CD14-positive monocyte (primary cell): ENCODE measurements at regions not wholly inside any gene's neighbourhood (a gene's known extent, or its start where the extent isn't known, plus 50 kb on each side); places are given as distances from the start of the nearest gene placed in this dataset.
A peak's percentile ranks its signal among the peaks of the same experiment; 100 is the strongest.

Experiments used
- DNase-seq, 3 donors: peaks; one replicate each; pipeline ENCODE4 v3.0.0-alpha.2; 2011 to 2022
- H2AFZ ChIP-seq: 2 replicates; pipeline ENCODE4 v1.6.0; 2012; ENCODE audit warnings: mild to moderate bottlenecking, low read depth, low read length, inconsistent platforms; ENCODE audit not compliant: insufficient read depth, poor library complexity, severe bottlenecking
- H3K27ac ChIP-seq, 2 donors: 1 replicate in 1 of 2; 2 replicates in 1 of 2; pipeline ENCODE4 v1.5.1; 2012 to 2013; ENCODE audit warnings: low read length in 2 of 2, control low read depth in 1 of 2, inconsistent platforms in 1 of 2, low read depth in 1 of 2, mild to moderate bottlenecking in 1 of 2
- H3K27me3 ChIP-seq, 2 donors: one replicate each; pipeline versions ENCODE4 v1.6.0 to v1.6.1; 2011 to 2013; ENCODE audit warnings: low read length in 2 of 2; ENCODE audit not compliant: control insufficient read depth in 2 of 2, insufficient read depth in 2 of 2
- H3K36me3 ChIP-seq, 2 donors: replicated peaks in 1 of 2; 1 replicate in 1 of 2; 2 replicates in 1 of 2; pipeline versions ENCODE4 v1.5.1 to v1.6.1; 2012 to 2013; ENCODE audit warnings: low read length in 2 of 2, control low read depth in 1 of 2, inconsistent platforms in 1 of 2, mild to moderate bottlenecking in 1 of 2; ENCODE audit not compliant: insufficient read depth in 2 of 2, control insufficient read depth in 1 of 2
- H3K4me1 ChIP-seq, 2 donors: 1 replicate in 1 of 2; 2 replicates in 1 of 2; pipeline versions ENCODE4 v1.5.1 to v1.6.1; 2012 to 2013; ENCODE audit warnings: low read length in 2 of 2, control low read depth in 1 of 2, inconsistent platforms in 1 of 2, mild to moderate bottlenecking in 1 of 2, moderate library complexity in 1 of 2; ENCODE audit not compliant: insufficient read depth in 2 of 2, control insufficient read depth in 1 of 2
- H3K4me2 ChIP-seq: replicated peaks from 2 replicates; pipeline ENCODE3; 2012; ENCODE audit warnings: low read length, moderate library complexity, mild to moderate bottlenecking; ENCODE audit not compliant: poor library complexity, severe bottlenecking; ENCODE audit errors: extremely low read depth
- H3K4me3 ChIP-seq, 3 experiments: fragments of 200-600 bp in 1 of 3; sonication (generic) in 1 of 3; replicated peaks in 1 of 3; 1 replicate in 2 of 3; 2 replicates in 1 of 3; pipeline ENCODE4 v1.5.1; 2011 to 2013; ENCODE audit warnings: low read length in 3 of 3, mild to moderate bottlenecking in 3 of 3, control low read depth in 2 of 3, low read depth in 2 of 3, inconsistent platforms in 1 of 3, moderate library complexity in 1 of 3
- H3K79me2 ChIP-seq: 2 replicates; pipeline ENCODE4 v1.6.0; 2012; ENCODE audit warnings: mild to moderate bottlenecking, control low read depth, inconsistent platforms, low read length, moderate library complexity; ENCODE audit not compliant: insufficient read depth
- H3K9ac ChIP-seq: 2 replicates; pipeline ENCODE4 v1.6.0; 2017; ENCODE audit warnings: low read length, mild to moderate bottlenecking; ENCODE audit not compliant: insufficient read depth, poor library complexity, severe bottlenecking
- H3K9me3 ChIP-seq, 2 donors: replicated peaks in 1 of 2; 1 replicate in 1 of 2; 2 replicates in 1 of 2; pipeline versions ENCODE4 v1.5.1 to v1.6.1; 2012 to 2013; ENCODE audit warnings: low read length in 2 of 2, control low read depth in 1 of 2; ENCODE audit not compliant: control insufficient read depth in 1 of 2, insufficient read depth in 1 of 2
- H4K20me1 ChIP-seq: 2 replicates; pipeline ENCODE4 v1.6.0; 2012; ENCODE audit warnings: mild to moderate bottlenecking, low read length, control low read depth, moderate library complexity; ENCODE audit not compliant: insufficient read depth
- H3K27ac Mint-ChIP-seq, 7 donors: one replicate each; pipeline ENCODE4 v1.8.0; 2020; ENCODE audit warnings: mild to moderate bottlenecking in 7 of 7, mixed read lengths in 7 of 7, moderate library complexity in 6 of 7, inconsistent platforms in 2 of 7
- H3K27me3 Mint-ChIP-seq, 3 donors: one replicate each; pipeline ENCODE4 v1.8.0; 2021 to 2022; ENCODE audit warnings: low read depth in 3 of 3, mild to moderate bottlenecking in 3 of 3, mixed read lengths in 3 of 3, moderate library complexity in 3 of 3, inconsistent platforms in 1 of 3
- H3K36me3 Mint-ChIP-seq, 2 donors: one replicate each; pipeline ENCODE4 v1.8.0; 2020; ENCODE audit warnings: mixed read lengths in 2 of 2, inconsistent platforms in 1 of 2, mild to moderate bottlenecking in 1 of 2
- H3K4me1 Mint-ChIP-seq: one replicate; pipeline ENCODE4 v1.8.0; 2020; ENCODE audit warnings: mild to moderate bottlenecking, mixed read lengths
- H3K4me3 Mint-ChIP-seq, 2 donors: one replicate each; pipeline ENCODE4 v1.8.0; 2020; ENCODE audit warnings: mild to moderate bottlenecking in 2 of 2, mixed read lengths in 2 of 2, moderate library complexity in 1 of 2
- H3K9me3 Mint-ChIP-seq, 7 donors: one replicate each; pipeline ENCODE4 v1.8.0; 2020 to 2022; ENCODE audit warnings: mixed read lengths in 7 of 7, mild to moderate bottlenecking in 6 of 7, moderate library complexity in 6 of 7, inconsistent platforms in 2 of 7
- WGBS: methylation state at CpG from one replicate; pipeline ENCODE4 v1.1.5; 2013; ENCODE audit warnings: missing lambda C conversion rate; ENCODE audit not compliant: insufficient coverage; 5-methylcytosine and 5-hydroxymethylcytosine counted together
- intact Hi-C, 2 donors: fragments of 100-400 bp; cut with micrococcal nuclease; formaldehyde crosslinking; loops; one replicate each; pipeline versions ENCODE4 v1.15.0 to v1.15.1; 2023
- TF ChIP-seq, protein P1 (sequence below): fragments of 200-600 bp; IDR thresholded peaks from one replicate; pipeline ENCODE4 v1.8.0; 2022; ENCODE audit warnings: antibody characterized with exemption, mild to moderate bottlenecking

DNA sequence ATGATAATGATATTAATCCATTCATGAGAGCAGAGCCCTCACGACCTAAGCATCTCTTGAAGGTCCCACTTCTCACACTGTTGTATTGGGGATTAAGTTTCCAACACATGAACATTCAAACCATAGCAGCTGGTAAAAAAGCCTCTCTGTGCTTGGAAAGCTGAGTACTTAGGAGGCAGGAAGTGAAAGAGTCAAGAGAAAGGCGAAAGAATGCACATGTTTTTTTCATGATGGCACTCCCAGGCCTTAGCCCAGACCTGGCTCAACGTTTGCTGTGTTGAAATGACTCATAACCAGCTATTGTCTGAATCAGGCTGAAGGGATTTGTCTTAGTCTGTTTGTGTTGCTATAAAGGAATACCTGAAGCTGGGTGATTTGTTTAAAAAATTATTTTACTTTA is 84.4 kb upstream of the RGMA start:
- H3K9ac ChIP-seq = no peak overlapping the region
- TF ChIP-seq, protein P1, sequence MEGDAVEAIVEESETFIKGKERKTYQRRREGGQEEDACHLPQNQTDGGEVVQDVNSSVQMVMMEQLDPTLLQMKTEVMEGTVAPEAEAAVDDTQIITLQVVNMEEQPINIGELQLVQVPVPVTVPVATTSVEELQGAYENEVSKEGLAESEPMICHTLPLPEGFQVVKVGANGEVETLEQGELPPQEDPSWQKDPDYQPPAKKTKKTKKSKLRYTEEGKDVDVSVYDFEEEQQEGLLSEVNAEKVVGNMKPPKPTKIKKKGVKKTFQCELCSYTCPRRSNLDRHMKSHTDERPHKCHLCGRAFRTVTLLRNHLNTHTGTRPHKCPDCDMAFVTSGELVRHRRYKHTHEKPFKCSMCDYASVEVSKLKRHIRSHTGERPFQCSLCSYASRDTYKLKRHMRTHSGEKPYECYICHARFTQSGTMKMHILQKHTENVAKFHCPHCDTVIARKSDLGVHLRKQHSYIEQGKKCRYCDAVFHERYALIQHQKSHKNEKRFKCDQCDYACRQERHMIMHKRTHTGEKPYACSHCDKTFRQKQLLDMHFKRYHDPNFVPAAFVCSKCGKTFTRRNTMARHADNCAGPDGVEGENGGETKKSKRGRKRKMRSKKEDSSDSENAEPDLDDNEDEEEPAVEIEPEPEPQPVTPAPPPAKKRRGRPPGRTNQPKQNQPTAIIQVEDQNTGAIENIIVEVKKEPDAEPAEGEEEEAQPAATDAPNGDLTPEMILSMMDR = no peak
- H4K20me1 ChIP-seq = no peaks in the 10 kb centered on the region
- no peaks in the 10 kb centered on the region for H3K79me2 ChIP-seq
- H3K27ac ChIP-seq = no peak overlapping the region
- peaks cover 0 to 5% of the 10 kb centered on the region in 2 donors for H3K27me3 ChIP-seq
- H3K4me3 ChIP-seq = no peak overlapping the region
- H3K36me3 ChIP-seq = no peaks in the 10 kb centered on the region
- H3K27me3 Mint-ChIP-seq = peaks cover 2 to 20% (median 3%) of the 10 kb centered on the region in 3 donors
- peaks cover 8 to 19% (median 14%) of the 10 kb centered on the region in 7 donors for H3K9me3 Mint-ChIP-seq
- DNase-seq = no peak
- intact Hi-C loops = loop anchor here in 1 of 2 donors (10.0 kb wide), 1 partner anchor 61 kb away; no protein-coding TSS in a partner anchor
- no peak overlapping the region for H3K27ac Mint-ChIP-seq
- no peak overlapping the region for H3K4me2 ChIP-seq
- H2AFZ ChIP-seq = no peak overlapping the region
- peaks cover 7 to 10% of the 10 kb centered on the region in 2 donors for H3K9me3 ChIP-seq
- H3K4me3 Mint-ChIP-seq = no peak overlapping the region
- H3K4me1 ChIP-seq = peaks cover 4 to 6% of the 10 kb centered on the region in 2 donors
- 22% methylated on average over 2 of the region's 3 CpGs for WGBS
- peaks cover 0 to 2% of the 10 kb centered on the region in 2 donors for H3K36me3 Mint-ChIP-seq
- peaks cover 11% of the 10 kb centered on the region for H3K4me1 Mint-ChIP-seq

DNA sequence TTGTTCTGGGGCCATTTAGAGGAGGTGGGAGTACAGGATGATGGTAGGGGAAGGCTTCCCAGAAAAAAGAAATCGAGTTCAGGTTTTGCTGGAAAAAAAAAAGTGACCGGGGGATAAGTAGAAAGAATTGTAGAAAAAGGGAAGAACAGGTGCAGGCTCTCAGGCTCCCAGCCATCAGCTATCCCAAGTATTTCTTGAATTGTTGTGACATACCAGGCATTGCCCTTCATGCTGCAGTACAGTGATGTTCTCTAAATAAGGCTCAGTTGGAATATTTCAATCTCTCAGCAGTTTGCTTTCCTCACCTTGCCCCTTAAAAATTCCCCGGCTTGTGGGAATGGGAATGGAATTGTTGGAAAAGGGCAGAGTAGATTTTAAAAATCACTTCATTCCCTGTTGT is 82.5 kb upstream of the RGMA start:
- peaks cover 10 to 18% (median 13%) of the 10 kb centered on the region in 7 donors for H3K9me3 Mint-ChIP-seq
- no peak overlapping the region for H3K4me2 ChIP-seq
- no peak overlapping the region for H3K9ac ChIP-seq
- no peaks in the 10 kb centered on the region for H3K36me3 ChIP-seq
- no peaks in the 10 kb centered on the region for H3K79me2 ChIP-seq
- H3K4me1 Mint-ChIP-seq = peaks cover 3% of the 10 kb centered on the region
- no peaks in the 10 kb centered on the region for H4K20me1 ChIP-seq
- no peak overlapping the region for H3K27ac ChIP-seq
- H3K27ac Mint-ChIP-seq = no peak overlapping the region
- H3K27me3 ChIP-seq = peaks cover 0 to 5% of the 10 kb centered on the region in 2 donors
- no peak overlapping the region for H3K4me3 ChIP-seq
- H3K4me3 Mint-ChIP-seq = peak overlapping the region in 1 of 2 donors; percentile 1
- H3K27me3 Mint-ChIP-seq = peaks cover 9 to 26% (median 9%) of the 10 kb centered on the region in 3 donors
- intact Hi-C loops = loop anchor here in 1 of 2 donors (10.0 kb wide), 1 partner anchor 63 kb away; no protein-coding TSS in a partner anchor
- DNase-seq = no peak
- WGBS = 60% methylated on average over 1 of the region's 3 CpGs
- peaks cover 0 to 2% of the 10 kb centered on the region in 2 donors for H3K36me3 Mint-ChIP-seq
- H3K4me1 ChIP-seq = no peaks in the 10 kb centered on the region
- no peak overlapping the region for H2AFZ ChIP-seq
- TF ChIP-seq, protein P1 = no peak
- H3K9me3 ChIP-seq = peaks cover 7 to 10% of the 10 kb centered on the region in 2 donors
